ENCODE measurements at regions not wholly inside any gene's neighbourhood (a gene's known extent, or its start where the extent isn't known, plus 50 kb on each side); places are given as distances from the start of the nearest gene placed in this dataset.
A peak's percentile ranks its signal among the peaks of the same experiment; 100 is the strongest.

DNA sequence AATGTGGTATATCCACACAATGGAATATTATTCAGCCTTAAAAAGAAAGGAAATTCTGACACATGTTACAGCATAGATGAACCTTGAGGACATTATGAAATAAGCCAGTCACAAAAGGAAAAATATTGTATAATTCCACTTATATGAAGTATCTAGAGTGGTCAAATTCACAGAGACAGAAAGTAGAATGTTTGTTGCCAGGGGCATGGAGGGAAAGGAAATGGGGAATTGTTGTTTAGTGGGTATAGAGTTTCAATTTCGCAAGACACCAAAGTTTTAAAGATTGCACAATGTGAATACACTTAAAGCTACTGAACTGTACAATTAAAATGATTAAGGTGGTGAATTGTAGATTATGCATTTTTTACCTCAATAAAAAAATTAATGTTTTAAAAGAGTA, 92.9 kb downstream of the TXNL1 start:
- DNase-seq (ENCODE audit: low read depth in 2 of 2): no peak

GRCh38 chr18:56542476-56542875, 95.9 kb downstream of the TXNL1 start:
- DNase-seq (ENCODE audit: low read depth in 2 of 2): no peak

DNA sequence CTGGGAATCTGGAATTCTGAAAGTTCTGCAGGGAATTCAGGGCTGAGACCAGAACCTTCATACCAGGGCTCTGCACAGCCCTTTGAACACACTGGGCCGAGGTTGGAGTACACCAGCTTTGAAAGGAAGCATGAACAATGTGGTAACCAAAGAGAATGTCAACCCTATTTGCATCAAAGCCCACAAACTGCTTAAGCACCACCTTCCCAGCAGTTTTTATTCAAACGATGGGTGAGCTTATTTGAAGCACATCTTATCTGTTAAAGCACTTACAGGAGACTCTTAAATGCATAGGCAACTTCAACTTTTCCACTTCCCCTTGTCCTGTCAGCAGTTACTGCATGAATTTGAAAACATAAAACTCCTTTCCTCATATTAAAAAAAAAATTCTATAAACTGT, 96.6 kb downstream of the TXNL1 start:
- no peak for DNase-seq (ENCODE audit: low read depth in 2 of 2)

GRCh38 chr18:56541340-56541739, 97.1 kb downstream of the TXNL1 start:
- DNase-seq (ENCODE audit: low read depth in 2 of 2): no peak

DNA sequence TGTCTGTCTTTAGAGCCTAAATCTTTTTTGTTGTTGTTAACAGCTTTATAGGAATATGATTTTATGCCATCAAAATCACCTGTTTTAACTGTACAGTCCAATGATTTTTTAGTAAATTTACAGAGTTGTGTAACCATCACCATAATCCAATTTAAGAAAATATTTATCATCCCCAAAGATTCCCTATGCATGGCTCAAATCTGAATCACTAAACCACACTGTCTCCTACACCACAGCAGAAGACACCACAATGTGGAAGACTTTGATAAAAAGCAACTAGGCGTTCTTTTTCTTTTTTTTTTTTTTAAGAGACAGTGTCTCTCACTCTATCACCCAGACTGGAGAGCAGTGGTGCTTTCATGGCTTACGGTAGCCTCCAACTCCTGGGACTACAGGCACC, 99.6 kb downstream of the TXNL1 start:
- DNase-seq (ENCODE audit: low read depth in 2 of 2): no peak

- DNase-seq (ENCODE audit: low read depth in 2 of 2): peak in 1 of 2 donors; percentile 15
Measured at GRCh38 chr18:56532176-56532840, 106.1 kb downstream of the TXNL1 start.

GRCh38 chr18:56522816-56523215, 115.6 kb downstream of the TXNL1 start:
- no peak for DNase-seq (ENCODE audit: low read depth in 2 of 2)

GRCh38 chr18:56521263-56521662, 117.1 kb downstream of the TXNL1 start:
- no peak for DNase-seq (ENCODE audit: low read depth in 2 of 2)

DNA sequence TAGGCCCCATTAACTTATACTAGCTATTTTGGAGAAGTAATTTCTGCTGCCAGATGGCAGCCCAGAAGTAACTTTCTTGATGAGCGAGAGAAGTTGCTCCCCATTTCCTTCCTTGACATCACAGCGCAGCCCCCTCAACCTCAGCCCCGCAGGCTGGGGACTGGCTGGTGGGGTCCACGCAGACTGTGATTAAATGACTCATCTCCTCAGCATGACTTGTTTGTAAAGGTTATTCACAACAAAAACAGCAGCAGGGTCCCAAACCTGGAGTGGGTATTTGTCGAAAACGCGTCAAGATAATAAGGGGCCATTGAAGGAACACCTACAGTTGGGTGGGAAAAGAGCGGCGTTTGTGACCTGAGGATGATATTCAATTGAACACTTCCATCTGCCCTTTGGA, 120.6 kb downstream of the TXNL1 start:
- DNase-seq (ENCODE audit: low read depth in 2 of 2): no peak

DNA sequence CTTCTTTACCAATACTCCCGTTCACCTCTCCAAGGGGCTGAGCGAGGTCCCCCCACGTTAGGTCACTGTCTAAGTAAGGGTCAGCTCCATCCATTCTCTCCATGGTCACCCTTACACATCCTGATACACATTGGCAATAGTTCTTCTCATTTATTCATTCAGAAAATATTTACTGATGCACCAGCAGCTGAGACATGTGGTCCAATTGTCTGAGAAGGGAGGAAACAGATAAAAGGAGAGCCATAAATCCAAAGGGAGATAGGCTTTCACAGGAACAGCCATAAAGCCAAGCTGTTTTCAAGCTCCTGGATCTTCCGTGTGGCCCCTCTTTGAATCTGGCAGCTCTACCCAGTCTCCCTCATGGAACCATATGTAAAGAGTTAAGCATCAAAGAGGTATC, 121.2 kb downstream of the TXNL1 start:
- DNase-seq (ENCODE audit: low read depth in 2 of 2): no peak

GRCh38 chr18:56516789-56517188, 121.6 kb downstream of the TXNL1 start:
- DNase-seq (ENCODE audit: low read depth in 2 of 2): no peak

GRCh38 chr18:56515522-56515921, 122.9 kb downstream of the TXNL1 start:
- no peak for DNase-seq (ENCODE audit: low read depth in 2 of 2)

GRCh38 chr18:56511996-56512395, 126.4 kb downstream of the TXNL1 start:
- DNase-seq (ENCODE audit: low read depth in 2 of 2): no peak

DNA sequence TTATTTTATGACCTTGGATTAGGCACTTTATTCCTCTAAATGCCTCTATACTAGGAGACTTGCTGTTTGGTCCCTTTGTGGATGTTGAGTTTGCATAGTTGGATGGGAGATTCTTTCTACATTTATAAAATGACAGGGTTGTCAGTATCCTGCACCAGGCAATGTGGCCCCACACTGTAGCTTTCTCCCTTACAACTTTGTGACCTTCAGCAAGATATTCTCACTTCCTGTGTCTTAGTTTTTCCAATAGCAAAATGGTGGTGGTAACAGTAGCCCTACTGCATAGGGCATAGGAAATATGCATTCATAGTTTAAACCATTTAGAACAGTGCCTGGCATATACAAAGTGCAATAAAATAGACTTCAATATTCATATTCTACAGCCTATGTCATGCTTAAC, 128.3 kb downstream of the TXNL1 start:
- no peak for DNase-seq (ENCODE audit: low read depth in 2 of 2)

GRCh38 chr18:56509656-56510055, 128.7 kb downstream of the TXNL1 start:
- DNase-seq (ENCODE audit: low read depth in 2 of 2): no peak

DNA sequence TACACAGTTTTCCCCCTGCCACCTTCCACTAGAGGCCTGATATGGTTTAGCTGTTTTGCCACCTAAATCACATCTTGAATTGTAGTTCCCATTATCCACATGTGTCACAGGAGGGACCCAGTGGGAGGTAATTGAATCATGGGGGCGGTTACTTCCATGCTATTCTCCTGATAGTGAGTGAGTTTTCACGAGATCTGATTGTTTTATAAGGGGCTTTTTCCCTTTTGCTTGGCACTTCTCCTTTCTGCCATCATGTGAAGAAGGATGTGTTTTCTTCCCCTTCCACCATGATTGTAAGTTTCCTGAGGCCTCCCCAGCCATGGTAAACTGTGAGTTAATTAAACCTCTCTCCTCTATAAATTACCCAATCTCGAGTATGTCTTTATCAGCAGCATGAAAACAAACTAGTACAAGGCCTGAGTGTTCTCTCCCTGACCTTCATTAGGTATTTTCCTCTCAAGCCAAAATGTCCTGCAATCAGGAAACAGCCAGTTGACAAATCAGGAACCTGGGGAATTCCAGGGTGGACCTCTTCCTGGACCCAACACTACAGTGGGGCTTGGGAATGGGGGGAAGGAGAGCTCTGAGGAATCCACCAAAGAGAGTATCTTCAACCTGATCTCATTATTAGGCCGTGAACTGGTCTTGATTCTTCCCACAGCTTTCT, 129.9 kb downstream of the TXNL1 start:
- no peak for DNase-seq (ENCODE audit: low read depth in 2 of 2)

GRCh38 chr18:56505971-56506370, 132.4 kb downstream of the TXNL1 start:
- DNase-seq (ENCODE audit: low read depth in 2 of 2): no peak

- DNase-seq (ENCODE audit: low read depth in 2 of 2): no peak
Measured at GRCh38 chr18:56505293-56505692, 133.1 kb downstream of the TXNL1 start.

GRCh38 chr18:56501896-56502295, 136.5 kb downstream of the TXNL1 start:
- DNase-seq (ENCODE audit: low read depth in 2 of 2): no peak

DNA sequence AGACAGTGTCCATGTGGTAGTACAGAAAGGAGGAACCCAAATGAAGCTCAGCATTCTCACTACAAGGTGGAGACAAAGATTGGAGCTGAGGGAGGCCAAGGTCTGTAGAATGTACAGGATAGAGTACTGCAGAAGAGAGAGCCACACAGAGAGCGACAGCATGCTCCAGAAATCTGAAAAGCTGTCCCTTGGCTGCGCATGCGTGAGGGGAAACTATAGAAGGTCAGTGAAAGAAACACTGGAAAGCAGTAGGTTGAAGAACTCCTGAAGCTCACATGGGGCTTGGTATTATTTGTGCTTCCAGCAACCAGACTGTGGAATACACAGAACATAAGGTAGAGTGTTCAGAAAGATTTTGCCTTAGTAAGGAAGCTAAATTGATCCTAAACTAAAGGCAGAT, 142.5 kb downstream of the TXNL1 start:
- DNase-seq (ENCODE audit: low read depth in 2 of 2): no peak

- DNase-seq (ENCODE audit: low read depth in 2 of 2): no peak
Measured at GRCh38 chr18:56493531-56493930, 144.9 kb downstream of the TXNL1 start.

DNA sequence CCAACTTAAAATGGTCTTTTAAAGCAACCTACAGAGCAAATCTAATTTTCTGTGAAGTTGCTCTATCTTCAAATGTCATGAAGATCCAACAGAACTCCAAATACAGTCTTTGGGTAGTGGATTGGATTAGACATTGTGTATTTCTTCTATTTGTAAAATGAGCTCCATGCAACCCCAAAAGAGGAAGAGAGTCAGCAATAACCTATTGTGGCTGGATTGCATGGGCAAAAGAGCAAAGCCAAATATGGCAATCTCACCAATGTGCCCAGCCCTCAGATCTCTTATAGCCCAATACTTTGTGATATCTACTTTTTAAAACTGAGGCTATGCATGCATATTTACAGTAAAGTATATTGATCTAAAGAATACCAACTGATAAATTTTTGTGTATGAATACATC, 146.3 kb downstream of the TXNL1 start:
- DNase-seq (ENCODE audit: low read depth in 2 of 2): no peak

GRCh38 chr18:56490942-56491341, 147.4 kb downstream of the TXNL1 start:
- DNase-seq (ENCODE audit: low read depth in 2 of 2): no peak

DNA sequence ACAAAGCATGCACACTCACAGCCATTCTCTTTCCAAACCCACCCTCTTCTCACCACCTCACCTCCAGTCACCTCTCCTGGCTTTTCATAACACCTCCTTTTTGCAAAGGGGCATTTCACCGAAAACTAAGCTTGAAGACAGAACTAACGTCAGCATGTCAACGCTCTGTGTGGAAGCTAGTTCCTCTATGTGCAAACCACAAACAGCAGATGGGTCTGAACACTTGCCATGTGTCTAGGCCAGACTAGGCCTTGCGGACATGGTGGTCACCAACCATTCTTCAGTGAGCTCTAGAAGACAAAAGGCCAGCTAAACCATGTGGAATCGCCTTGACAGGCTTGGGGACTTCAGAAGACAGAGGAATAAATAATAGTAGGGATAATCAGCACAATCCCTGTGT, 148.5 kb downstream of the TXNL1 start:
- DNase-seq (ENCODE audit: low read depth in 2 of 2): no peak

All from stimulated activated CD4-positive, alpha-beta T cell treated with anti-CD3 and anti-CD28 coated beads, Interleukin-4, amount 100 ng/mL, for 48 hours (primary cell).